IPS-NIHi7 (cell line): ENCODE measurements at regions not wholly inside any gene's neighbourhood (a gene's known extent, or its start where the extent isn't known, plus 50 kb on each side); places are given as distances from the start of the nearest gene placed in this dataset.

Experiments
- DNase-seq: peaks from one replicate; pipeline ENCODE4 v3.0.0; 2012; ENCODE audit warnings: mixed read lengths; ENCODE audit errors: extremely low spot score

DNA sequence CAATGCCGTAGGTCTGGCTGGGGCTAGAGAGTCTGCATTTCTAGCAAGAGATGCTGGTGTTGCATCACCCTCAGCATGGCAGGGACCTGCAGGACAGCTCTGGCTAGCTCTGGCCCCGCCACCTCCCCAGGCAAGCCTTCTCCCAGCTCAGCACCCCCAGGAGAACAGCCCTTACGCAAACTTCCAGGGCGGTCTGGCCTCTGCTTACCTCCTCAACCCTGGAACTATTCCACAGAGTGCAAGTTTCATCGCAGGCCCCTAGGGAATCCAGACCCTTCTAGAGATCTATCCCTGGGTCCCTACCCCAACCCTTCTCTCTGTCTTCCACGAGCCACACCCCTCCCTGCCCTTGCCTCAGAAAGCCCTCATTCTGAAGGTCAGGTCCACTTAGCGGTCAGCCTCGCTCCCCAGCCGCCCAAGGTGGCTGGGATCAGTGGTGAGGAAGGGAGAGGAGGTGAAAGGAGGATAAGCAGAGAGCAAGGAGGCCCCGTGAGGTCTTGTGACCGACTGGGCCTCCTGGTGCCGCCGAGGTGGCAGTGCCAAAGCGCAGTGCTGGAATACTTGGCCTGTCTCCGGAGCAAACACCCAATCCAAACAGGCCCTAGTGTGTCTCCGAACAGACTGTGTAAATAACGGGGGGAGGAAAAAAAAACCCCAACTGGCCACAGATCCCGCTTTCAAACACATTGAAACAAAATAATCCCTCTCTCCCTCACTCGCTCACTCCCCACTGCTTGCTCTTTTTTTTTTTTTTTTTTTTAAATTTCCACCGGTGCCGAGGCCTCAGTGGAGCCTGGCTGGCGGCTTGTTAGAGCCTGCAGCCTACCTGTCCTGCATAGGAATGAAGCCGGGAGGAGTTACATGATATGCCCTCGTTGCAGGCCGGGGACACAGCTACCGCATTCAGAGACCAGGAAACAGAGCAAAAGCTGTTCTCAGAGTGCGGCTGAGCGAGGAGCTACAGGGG lies 380.9 kb downstream of the SOX9 start:
- peak; percentile 37 for DNase-seq

DNA sequence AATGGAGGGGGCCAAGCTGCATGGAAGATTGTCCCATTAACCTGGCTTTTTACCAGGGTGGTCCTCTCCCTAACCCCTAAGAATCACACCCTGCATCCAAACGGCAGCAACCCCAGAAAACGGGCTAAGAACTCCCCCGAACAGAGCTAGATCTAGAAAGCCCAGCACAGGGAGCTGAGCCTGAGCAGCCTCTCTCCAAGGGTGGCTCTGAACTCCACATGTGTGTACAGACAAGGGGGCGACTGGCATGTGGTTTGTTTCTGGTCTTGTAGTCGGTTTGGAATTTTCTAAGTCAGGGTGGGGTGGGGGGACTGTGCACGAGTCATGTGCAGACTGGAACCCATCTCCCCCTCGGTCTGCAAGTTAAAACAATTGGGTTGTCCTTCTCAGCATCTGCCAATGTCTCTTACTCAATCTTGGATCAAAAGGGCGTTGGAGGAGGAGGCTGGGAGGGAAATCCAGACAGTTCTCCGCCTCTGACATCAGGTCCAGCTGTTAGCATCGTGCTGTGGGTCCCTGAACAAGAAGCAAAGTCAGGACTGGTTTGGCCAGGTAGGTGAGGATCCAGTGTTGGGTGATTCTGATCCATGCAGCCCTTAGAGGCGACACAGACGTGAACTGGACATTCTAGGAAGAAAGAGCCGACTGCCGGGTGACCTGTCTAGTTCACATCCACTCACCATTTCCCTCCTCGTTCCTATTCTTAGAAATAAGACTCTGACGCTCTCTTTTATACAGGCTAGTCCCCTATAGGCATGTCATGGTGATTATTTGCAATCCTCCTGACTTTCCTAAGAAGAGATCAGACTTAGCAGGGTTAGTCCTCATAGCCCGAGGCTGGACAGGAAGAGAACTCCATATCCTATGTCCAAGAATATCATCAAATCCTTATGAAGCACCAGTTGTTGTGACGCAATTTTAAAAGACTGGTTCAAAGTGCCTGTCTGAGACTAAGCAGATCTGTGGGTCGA lies 381.8 kb downstream of the SOX9 start:
- no peak for DNase-seq

DNA sequence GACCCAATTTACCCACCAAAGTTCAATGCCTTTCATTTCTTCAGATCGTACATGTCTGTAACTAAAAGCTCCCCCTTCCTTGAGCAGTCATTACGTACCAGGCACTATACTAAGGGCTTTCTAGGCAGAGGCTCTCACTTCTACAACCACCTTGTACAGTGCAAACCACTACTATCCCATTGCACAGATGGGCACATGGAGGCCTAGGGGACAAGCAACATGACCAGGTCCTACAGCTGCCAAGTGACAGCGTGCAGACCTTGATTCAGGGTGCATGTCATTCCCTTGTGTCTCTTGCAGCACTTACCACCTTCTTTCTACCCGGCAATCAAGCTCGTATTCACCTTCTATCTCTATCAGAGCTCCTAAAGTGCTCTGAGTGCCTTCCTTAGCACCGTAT lies 382.7 kb downstream of the SOX9 start:
- no peak for DNase-seq

DNA sequence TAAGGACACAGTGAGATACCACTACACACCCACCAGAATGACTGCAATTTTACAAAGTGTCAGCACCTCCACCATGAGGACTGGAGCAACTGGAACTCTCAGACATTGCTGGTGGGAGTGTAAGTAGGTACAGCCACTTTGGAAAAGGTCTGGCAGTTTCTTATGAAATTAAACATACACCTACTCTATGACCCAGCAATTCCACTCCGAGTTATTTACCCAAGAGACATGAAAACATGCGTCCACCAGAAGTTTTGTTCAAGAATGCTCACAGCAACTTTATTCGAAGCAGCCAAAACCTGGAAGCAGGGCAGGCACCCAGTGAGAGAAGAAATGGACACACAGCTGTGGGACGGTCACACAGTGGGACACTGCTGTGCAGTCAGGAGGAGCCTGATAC lies 384.0 kb downstream of the SOX9 start:
- no peak for DNase-seq

DNA sequence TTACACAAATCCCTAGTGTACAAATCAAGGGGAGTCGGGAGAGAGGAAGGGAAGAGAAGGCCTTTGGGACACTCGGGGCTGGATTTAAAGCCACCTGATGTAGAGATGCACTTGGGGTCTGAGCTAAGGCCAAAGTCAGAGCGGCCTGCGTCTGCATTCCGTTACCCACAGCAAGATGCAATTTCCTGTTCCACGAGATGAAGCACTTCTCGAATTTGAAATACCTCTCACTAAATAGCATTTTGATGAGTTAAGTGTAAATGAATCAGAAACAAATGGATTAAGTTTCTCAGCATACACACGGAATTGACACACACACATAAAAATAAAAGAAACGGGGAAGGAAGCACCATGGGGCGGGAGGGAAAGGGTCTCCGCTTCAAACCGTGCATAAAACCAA lies 386.0 kb downstream of the SOX9 start:
- no peak for DNase-seq

DNA sequence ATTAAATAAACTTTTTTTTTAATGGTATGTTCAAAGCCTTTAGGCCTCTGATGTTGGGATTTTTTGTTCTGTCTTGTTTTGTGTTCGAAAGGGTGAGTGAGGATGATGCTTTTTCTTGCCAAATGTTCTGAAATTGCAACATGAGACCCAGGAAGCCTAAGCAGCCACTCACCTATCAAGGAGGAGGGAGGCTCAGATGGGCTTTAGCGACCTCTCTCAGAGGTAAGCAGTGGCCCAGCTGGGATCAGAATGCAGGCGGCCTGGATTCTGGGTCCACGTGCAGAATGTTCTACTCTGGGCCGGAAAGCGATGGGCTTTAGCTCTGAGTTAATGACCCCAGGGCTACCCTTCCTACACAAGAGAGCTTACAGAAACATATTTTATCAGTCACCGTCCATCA lies 386.6 kb downstream of the SOX9 start:
- no peak for DNase-seq

DNA sequence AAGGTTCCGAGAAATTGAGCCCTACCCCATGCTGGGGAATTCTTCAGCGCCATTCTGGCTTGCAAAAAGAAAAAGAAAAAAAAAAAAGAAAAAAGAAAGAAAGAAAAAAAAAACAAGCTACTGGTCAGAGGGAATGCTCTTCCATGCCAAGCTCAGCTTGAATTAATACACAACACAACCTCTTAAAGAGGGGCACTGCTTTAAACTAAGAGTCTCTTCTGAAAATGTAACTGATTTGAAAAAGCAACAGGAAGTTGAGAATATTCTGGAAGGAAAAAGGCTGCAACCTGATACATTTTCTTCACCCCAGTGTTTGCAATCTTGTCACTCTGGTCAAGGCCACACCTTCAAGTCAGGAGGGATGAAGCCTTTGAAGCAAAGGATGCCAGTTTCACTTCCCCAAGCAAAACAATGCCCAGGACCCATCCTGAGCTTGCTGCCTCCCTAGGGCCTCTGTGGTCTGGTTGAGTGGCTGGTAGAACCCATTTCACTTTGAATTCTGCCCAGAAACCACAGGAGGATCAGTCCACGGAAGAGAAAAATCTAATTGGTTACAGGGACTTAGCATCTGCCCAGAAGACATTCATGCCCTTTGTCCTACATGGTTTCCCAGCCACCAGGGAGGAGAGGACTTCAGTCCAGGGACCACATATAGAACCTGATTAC lies 389.7 kb downstream of the SOX9 start:
- DNase-seq = no peak

DNA sequence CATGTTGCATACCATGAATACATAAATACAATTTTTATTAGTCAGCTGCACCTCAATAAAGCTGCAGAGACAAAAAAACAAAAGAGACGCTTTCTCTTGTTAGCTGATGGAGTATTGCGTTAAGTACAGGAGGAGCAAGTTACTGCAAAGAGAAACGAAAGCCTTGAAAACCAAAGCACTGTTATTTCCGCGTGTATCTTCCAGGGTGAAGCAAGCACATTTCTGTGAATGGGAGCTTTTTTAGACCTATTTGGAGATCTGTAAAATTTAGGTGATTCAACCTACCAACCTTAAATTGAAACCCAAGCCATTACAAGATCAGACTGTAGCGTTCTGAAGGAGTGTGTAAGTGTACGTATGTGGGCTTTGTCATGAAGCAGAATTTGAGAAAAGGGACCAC lies 390.4 kb downstream of the SOX9 start:
- no peak for DNase-seq

DNA sequence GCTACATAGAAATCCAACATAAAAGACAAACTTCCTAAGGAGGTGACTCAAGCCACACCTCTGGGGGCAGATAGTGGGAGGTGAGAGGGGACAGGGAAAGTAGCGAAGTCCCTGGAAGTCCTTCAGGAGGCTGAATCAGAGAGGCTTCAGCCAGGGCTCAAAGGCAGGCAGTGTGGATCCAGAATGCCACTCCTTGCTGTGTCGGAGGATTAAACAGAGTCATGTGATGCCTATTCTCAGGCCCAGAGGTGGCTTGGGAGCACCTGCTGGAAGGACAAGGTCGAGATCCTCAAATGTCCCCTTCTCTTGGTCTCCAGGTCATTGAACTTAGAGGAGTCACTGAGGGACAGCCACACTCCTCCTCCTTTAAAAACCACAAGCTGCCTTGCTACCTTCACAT lies 391.1 kb downstream of the SOX9 start:
- no peak for DNase-seq

DNA sequence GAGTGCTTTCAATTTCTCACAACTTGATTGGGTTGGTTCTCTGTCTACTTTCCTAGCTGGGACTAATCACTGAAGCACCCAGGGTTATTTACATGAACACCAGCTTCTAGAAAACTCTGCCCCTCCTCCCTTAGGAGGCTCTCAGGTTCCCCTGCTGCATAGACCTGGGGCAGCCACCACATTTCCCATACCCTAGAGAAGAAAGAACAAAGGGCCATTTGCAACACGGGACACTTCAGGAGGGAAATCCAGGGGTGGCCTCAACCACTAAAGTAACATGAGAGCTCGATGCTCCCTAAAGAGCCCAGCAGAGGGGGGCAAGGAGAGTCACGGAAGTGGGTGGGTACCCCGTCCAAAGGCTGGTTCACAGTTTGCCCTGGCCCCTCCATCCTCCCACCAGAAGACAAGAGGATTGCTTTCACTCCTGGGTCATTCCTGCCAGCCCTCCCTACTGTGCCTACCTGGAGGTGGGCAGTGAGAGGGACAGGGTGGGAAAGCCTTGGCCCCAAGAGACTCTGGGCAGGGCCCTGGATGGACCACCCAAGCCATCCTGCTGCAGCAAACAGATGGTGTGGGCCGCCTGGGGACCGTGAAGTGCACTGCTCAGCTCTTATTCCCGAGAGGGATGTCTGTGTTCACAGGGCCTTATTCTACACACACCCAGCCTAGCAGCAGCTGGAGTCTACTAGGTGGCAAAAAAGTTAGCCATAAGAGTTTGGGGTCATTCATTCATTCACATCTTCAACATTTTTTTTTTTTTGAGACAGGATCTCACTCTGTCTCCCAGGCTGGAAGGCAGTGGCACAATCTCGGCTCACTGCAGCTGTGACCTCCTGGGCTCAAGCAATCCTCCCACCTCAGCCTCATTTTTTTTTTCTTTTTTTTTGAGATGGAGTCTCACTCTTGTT lies 392.1 kb downstream of the SOX9 start:
- DNase-seq = no peak

DNA sequence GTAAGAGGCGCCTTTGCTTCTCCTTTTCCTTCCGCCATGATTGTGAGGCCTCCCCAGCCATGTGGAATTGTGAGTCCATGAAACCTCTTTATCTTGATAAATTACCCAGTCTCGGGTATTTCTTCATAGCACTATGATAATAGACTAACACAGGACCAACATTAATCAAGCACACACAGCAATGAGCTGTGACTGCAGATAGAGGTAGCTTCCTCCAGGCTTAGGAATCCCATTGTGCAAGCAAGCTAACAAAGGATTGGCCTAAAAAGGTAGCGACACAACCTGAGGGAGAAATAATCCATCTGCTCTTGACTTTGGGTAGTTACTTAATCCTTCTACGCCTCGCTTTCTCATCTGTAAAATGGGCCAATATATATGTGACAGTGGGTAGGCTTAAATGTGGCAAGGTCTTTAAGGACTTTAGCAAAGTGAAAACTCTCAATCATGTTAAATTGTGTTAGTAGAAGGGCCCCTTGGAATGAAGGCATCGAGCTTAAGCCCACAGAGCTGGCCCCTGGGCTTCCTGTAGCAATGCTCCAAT lies 393.6 kb downstream of the SOX9 start:
- no peak for DNase-seq

DNA sequence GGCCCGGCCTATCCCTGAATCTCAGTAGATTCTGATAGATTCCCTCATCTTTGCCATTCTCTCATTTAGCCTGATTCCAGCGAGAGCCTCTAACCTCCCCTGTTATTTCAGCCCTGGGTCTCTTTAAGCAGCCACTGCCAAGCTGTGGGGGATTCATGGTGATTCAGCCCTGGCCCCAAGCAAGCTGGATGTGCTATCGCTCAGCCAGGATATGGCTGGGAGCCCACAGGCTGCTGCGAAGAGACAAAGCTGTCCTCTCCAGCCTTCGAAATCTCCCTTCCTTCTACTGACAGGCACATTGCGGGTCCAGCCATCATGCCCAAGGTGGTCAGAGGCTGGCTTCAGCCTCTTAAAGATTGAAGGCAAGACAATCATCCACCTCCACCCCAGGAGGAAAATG lies 394.1 kb downstream of the SOX9 start:
- no peak for DNase-seq

DNA sequence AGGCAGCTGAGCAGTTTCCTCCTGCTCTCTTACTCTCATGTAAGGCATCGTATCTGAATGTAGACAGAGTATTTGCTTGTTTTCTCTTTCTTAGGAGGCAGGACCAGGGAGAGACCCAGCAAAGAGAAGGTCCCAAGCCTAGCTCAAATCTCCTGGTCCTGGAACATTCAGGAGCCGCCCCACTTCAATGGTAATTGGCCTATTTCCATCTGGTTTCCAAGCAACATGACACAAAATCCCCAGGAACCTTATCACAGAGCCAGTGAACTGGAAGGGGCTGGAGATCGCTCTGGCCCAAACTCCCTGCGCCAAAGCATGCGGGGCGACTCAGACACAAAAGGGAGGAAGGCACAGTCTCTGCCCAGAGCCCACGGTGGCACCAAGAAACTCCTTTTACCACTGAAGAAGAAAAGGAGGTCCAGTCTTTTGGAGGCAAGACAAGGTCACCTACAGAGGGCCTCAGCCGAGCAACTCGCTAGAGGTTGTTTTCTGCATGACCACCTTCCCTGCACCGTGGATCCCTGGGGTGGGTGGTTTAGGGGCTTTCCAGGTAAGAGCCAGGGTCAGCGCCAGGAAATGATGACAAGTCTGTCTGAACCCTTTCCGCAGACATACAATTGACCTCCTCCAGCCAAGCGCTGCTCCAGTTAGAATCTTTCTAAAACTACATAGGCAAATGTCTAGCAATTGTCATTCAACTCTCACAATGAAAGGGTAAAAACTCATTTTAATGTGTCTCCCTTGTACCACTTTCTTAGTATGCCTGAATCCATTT lies 394.7 kb downstream of the SOX9 start:
- no peak for DNase-seq

DNA sequence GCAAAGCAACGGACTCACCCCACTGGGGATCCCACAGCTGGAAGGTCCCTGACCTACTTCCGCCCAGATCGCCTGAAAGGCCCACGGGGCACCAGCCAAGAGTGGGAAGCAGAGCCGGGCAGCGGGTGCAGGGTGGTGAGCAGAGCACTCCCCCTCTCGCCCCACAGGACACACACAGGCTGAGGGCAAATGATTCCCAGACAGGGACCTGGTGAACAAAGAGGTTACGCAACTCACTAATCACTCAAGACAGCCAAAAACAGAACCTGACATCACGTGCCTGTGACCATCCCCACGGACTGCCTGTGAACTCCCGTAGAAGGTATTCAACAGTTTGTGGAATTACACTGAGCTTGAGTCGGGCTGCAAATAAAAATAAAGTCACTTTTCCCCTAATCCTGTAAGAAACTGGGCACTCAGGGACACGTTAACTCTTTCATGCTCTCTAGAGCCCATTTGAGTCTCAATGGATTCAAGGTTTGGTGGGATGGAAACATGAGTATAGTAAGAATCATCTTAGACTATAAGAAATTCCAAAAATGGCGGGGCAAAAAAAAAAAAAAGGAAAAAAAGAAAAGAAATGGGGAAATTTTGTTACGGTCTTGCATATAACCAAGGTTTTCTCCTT lies 396.1 kb downstream of the SOX9 start:
- DNase-seq = no peak

DNA sequence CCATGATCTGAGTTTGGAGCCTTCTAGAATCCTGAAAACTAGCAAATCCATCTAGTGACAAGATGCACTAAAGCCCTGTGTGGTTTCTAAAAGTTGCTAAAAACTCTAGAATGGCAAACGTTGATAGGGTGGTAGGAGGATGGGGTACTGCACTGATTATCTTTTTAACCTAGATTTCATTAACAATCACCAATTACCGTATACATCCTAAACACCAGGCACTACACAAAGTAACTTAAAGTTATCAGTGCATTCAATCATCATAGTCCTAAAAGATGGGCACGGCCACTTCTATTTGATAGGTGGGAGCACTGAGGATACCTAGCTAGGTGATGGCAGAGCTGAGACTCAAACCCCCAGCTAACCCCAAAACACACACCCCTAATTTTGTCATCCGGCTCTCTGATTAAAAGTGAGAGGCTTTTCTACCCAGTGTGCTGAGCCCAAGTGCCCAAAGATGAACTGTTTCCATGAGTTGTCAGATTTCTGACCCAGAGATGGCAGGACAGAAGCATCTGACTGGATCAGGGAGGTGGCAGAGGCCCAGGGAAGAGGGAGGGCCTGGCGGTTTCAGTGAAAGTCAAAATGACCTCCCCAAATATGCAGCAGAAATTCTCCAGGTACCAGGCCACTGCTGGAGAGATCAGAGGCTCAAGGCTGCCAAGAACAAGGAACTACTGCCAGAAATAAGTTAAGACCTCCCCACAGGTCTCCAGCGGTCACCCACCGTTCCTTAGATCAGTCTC lies 396.8 kb downstream of the SOX9 start:
- DNase-seq = no peak

DNA sequence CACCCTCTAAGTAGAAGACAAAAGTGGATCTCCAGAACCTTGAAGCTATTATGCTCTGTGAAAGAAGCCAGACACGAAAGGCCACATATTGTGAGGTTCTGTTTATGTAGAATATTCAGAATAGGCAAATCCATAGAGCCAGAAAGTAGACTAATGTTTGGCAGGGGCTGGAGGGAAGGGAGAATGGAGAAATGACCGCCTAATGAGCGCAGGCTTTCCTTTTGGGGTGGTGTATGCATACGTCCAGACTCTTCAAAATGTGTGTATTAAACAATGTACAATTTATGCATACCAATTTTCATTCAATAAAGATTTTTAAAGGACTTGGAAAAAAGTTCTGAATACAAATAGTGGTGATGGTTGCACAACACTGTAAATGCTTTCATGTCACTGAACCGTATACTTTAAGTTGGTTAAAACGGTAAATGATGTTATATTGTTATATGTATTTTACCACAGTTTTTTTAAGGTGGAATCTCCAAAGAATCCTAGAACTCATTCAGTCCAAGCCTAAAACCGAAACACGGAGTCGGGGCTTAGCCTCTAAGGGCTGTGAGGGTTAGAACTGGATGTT lies 397.4 kb downstream of the SOX9 start:
- DNase-seq = no peak

DNA sequence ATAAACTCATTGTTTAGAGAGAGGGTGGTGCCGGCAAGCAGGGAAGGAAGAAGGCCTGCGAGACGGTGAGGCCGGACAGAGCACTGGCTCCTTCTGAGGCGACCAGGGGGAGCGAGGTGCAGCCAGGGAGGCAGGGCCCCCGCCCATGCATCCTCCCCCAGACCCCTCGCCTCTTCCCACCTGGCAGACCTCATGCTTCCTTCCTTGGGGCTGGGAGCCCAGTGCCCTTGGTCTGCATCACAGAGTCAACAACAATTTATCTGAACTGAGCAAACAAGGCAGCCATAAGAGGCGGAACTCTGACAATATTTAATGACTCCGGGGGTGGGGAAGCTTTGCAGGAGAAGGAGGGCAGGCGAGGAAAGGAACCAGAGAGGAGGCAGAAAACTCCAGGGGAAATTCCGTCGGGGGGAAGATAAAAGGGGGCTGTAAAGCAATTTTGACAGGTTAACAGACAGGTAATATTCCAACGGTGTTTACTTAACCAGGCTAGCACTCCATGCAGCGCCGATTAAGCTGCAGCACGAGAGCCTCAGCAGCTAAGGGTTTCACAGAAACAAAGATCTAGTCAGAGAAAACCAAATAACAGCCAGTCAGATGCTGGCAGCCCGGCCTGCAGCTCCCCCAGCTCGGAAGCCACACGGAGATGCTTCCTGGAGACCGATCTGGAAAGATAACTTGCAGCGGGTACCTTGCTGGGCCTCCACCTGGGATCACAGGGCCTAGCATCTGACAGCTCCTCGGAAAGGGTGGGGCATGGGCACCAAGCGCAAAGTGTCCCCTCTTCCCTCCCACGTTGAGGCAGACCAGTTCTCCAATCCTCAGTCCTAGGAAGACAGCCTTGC lies 398.2 kb downstream of the SOX9 start:
- DNase-seq = no peak

DNA sequence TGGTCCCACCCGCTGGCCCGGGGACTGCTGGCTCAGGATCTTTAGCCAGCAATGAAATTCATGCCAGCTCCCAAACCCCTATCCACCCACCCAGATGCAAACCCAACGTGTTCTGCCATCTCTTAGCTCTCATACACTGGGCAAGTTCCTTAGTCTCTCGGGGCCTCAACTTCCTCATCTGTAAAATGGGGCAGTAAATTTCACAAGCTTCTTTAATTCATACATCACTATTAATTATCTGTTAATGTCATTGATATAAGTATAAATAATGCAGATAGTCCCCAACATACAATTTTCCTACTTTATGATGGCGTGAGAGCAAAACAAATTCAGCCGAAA lies 398.7 kb downstream of the SOX9 start:
- no peak for DNase-seq
